Stimulated activated CD8-positive, alpha-beta memory T cell treated with anti-CD3 and anti-CD28 coated beads, Interleukin-7, amount 100 ng/mL, for 48 hours (primary cell): ENCODE measurements at regions not wholly inside any gene's neighbourhood (a gene's known extent, or its start where the extent isn't known, plus 50 kb on each side); places are given as distances from the start of the nearest gene placed in this dataset.

Experiments
- DNase-seq, 2 donors: peaks; one replicate each; pipeline ENCODE4 v3.0.0-alpha.2; 2020; ENCODE audit warnings: low read depth in 1 of 2; ENCODE audit errors: extremely low read depth in 1 of 2

GRCh38 chr1:60987904-60988303 is 94.5 kb upstream of the NFIA start:
- no peak for DNase-seq

GRCh38 chr1:60984062-60984799 is 98.1 kb upstream of the NFIA start:
- no peak for DNase-seq

GRCh38 chr1:60983701-60984061 is 98.7 kb upstream of the NFIA start:
- DNase-seq: no peak

- DNase-seq: no peak
Observed at GRCh38 chr1:60982539-60982938, 99.8 kb upstream of the NFIA start.

- DNase-seq: no peak
Observed at GRCh38 chr1:60981357-60981756, 101.0 kb upstream of the NFIA start.

- no peak for DNase-seq
Observed at GRCh38 chr1:60978421-60979357, 103.7 kb upstream of the NFIA start.

GRCh38 chr1:60977661-60978060 is 104.7 kb upstream of the NFIA start:
- no peak for DNase-seq

- no peak for DNase-seq
Observed at GRCh38 chr1:60974524-60975372, 107.6 kb upstream of the NFIA start.

GRCh38 chr1:60973668-60974067 is 108.7 kb upstream of the NFIA start:
- no peak for DNase-seq

- no peak for DNase-seq
Observed at GRCh38 chr1:60972841-60973364, 109.5 kb upstream of the NFIA start.

- DNase-seq: no peak
Observed at GRCh38 chr1:60971330-60971729, 111.0 kb upstream of the NFIA start.

GRCh38 chr1:60969971-60970509 is 112.3 kb upstream of the NFIA start:
- DNase-seq: no peak

GRCh38 chr1:60965280-60965854 is 117.0 kb upstream of the NFIA start:
- no peak for DNase-seq

GRCh38 chr1:60963167-60963940 is 119.0 kb upstream of the NFIA start:
- no peak for DNase-seq

- DNase-seq: no peak
Observed at GRCh38 chr1:60960891-60961461, 121.4 kb upstream of the NFIA start.

GRCh38 chr1:60959701-60960100 is 122.7 kb upstream of the NFIA start:
- no peak for DNase-seq

- DNase-seq: no peak
Observed at GRCh38 chr1:60958001-60958400, 124.4 kb upstream of the NFIA start.

GRCh38 chr1:60956520-60956919 is 125.8 kb upstream of the NFIA start:
- no peak for DNase-seq

- DNase-seq: no peak
Observed at GRCh38 chr1:60952612-60953111, 129.7 kb upstream of the NFIA start.
